ENCODE measurements at regions not wholly inside any gene's neighbourhood (a gene's known extent, or its start where the extent isn't known, plus 50 kb on each side); places are given as distances from the start of the nearest gene placed in this dataset.

DNA sequence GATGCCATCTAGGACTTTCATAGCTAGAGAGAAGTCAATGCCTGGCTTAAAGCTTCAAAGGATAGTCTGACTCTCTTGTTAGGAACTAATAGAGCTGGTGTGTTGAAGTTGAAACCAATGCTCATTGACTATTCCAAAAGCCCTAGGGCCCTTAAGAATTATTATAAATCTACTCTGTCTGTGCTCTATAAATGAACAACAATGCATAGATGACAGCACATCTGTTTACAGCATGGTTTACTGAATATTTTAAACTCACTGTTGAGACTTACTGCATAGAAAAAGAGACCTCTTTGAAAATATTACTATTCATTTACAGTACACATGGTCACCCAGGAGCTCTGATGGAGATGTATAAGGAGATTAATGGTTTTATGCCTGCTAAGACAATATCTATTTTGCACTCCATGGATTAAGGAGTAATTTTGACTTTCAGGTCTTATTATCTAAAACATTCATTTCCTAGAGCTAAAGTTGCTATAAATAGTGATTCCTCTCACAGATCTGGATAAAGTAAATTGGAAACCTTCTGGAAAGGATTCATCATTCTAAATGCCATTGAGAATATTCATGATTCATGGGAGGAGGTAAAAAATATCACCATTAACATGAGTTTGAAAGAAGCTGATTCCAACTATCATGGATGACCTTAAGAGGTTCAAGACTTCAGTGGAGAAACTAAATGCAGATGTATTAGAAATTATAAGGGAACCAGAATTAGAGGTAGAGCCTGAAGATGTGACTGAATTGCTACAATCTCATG is 763.5 kb upstream of the MAP3K7 start:
- Histone ChIP-seq H3K4me3 (ENCODE audit: low read depth in 1 of 5, low read length in 5 of 5) (no peak overlapping the region), H3K27me3 (ENCODE audit: control insufficient read depth in 5 of 5, insufficient read depth in 4 of 5, low read length in 5 of 5) (no peaks in the 10 kb centered on the region), H3K36me3 (ENCODE audit: control insufficient read depth in 5 of 5, insufficient read depth in 5 of 5, low read length in 5 of 5) (no peaks in the 10 kb centered on the region), H3K4me1 (ENCODE audit: control insufficient read depth in 5 of 5, insufficient read depth in 5 of 5, low read length in 5 of 5) (no peaks in the 10 kb centered on the region), H3K9me3 (ENCODE audit: control insufficient read depth in 5 of 5, low read length in 5 of 5) (no peaks in the 10 kb centered on the region), H3K27ac (ENCODE audit: low read depth, low read length) (no peak overlapping the region), H3K9ac (ENCODE audit: low read length in 5 of 5) (no peak overlapping the region)

DNA sequence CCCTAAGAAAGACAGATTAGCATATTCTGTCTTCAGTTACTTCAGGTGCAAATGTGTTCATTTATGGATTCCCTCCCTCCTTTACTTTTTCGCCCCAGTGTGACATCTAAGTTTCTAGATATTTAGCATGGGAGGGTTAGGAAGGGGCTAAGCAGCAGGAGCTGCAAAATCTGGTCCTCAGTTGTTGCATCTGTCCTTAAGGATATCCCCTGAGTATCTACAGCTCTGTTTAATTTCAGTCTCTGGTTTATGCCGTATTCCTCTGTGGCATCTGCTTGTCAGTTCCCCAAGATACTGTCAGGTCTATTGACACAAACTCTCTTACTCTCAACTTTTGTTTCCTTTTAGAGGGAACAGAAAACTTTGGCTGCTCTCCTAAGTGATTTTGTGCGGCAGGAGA is 754.6 kb upstream of the MAP3K7 start:
- Histone ChIP-seq H3K4me3 (ENCODE audit: low read depth in 1 of 5, low read length in 5 of 5) (no peak overlapping the region), H3K27ac (ENCODE audit: low read depth, low read length) (no peak overlapping the region), H3K9me3 (ENCODE audit: control insufficient read depth in 5 of 5, low read length in 5 of 5) (peaks cover 0 to 4% (median 0%) of the 10 kb centered on the region in 5 donors)

DNA sequence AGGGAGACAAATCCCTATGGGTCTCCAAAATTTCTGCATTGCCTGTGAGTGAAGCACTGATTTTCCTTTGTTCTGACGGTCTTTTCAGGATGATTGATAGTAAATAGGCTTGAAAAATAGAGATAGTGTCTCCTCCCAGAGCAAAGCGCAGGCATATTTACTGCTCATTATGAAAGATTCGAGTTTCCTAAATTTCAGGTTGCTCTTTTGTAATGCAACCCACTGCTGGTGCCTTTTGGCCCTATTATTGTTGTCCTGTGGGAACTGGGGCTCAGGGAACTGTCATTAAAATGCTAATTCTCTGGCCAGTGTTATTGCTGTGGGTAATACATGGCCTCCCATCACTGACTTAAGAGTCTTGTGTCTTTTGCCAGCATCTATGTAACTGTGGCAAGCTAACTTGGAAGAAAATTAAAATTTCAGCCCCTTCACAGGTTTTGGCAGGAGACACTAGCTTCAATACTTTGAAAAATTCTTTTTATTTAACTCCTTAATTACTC is 754.1 kb upstream of the MAP3K7 start:
- peaks cover 0 to 12% (median 8%) of the 10 kb centered on the region in 5 donors for H3K4me1 ChIP-seq (ENCODE audit: control insufficient read depth in 5 of 5, insufficient read depth in 5 of 5, low read length in 5 of 5)
- H3K36me3 ChIP-seq (ENCODE audit: control insufficient read depth in 5 of 5, insufficient read depth in 5 of 5, low read length in 5 of 5), result no peaks in the 10 kb centered on the region
- no peak overlapping the region for H3K27ac ChIP-seq (ENCODE audit: low read depth, low read length)
- H3K9ac ChIP-seq (ENCODE audit: low read length in 5 of 5), result no peak overlapping the region
- no peaks in the 10 kb centered on the region for H3K27me3 ChIP-seq (ENCODE audit: control insufficient read depth in 5 of 5, insufficient read depth in 4 of 5, low read length in 5 of 5)
- no peak overlapping the region for H3K4me3 ChIP-seq (ENCODE audit: low read depth in 1 of 5, low read length in 5 of 5)
- peaks cover 0 to 4% (median 0%) of the 10 kb centered on the region in 5 donors for H3K9me3 ChIP-seq (ENCODE audit: control insufficient read depth in 5 of 5, low read length in 5 of 5)

More for the DNA sequence above, 754.6 kb upstream of the MAP3K7 start:
- H3K4me1 ChIP-seq (ENCODE audit: control insufficient read depth in 5 of 5, insufficient read depth in 5 of 5, low read length in 5 of 5), result peaks cover 0 to 12% (median 8%) of the 10 kb centered on the region in 5 donors
- no peaks in the 10 kb centered on the region for H3K27me3 ChIP-seq (ENCODE audit: control insufficient read depth in 5 of 5, insufficient read depth in 4 of 5, low read length in 5 of 5)
- no peaks in the 10 kb centered on the region for H3K36me3 ChIP-seq (ENCODE audit: control insufficient read depth in 5 of 5, insufficient read depth in 5 of 5, low read length in 5 of 5)
- H3K9ac ChIP-seq (ENCODE audit: low read length in 5 of 5), result no peak overlapping the region

DNA sequence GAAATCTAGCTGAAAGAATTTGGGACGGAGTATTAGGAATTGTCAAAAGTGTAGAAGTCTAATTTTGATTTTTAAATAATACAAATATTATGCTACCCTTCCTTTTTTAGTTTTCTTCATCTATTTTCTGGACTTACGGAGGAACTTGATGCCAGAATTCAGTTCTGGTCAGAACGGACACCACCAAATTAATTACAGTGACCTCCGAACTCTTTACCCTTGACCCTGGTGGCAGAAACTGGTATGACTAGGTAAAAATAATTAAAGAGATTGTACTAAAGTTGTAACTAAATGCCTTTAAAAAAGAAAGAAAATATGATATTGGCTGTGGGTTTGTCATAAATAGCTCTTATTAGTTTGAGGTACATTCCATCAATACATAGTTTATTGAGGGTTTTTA is 751.1 kb upstream of the MAP3K7 start:
- no peak overlapping the region for H3K4me3 ChIP-seq (ENCODE audit: low read depth in 1 of 5, low read length in 5 of 5)
- no peaks in the 10 kb centered on the region for H3K27me3 ChIP-seq (ENCODE audit: control insufficient read depth in 5 of 5, insufficient read depth in 4 of 5, low read length in 5 of 5)
- peaks cover 0 to 4% (median 0%) of the 10 kb centered on the region in 5 donors for H3K9me3 ChIP-seq (ENCODE audit: control insufficient read depth in 5 of 5, low read length in 5 of 5)
- no peak overlapping the region for H3K27ac ChIP-seq (ENCODE audit: low read depth, low read length)
- H3K36me3 ChIP-seq (ENCODE audit: control insufficient read depth in 5 of 5, insufficient read depth in 5 of 5, low read length in 5 of 5), result no peaks in the 10 kb centered on the region
- no peak overlapping the region for H3K9ac ChIP-seq (ENCODE audit: low read length in 5 of 5)
- peaks cover 0 to 12% (median 8%) of the 10 kb centered on the region in 5 donors for H3K4me1 ChIP-seq (ENCODE audit: control insufficient read depth in 5 of 5, insufficient read depth in 5 of 5, low read length in 5 of 5)

DNA sequence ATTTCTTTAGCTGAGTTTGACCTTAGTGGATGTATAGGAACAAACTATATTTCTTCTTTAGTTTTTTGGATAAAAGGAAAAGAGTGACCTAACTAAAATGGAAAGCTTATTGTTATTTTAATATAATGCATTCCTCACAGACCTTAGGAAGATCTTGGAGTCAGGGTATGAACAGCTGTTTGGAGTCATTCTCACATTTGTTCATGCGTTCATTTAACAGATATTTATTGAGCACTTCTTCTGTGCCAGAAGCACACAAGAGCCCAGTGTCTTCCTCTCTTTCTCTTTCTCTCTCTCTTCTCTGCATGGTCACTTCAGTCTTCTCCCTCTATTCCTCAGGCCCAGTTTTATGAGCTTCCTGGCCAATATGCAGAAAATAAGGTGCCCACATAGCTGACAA is 744.0 kb upstream of the MAP3K7 start:
- H3K9ac ChIP-seq (ENCODE audit: low read length in 5 of 5), result no peak overlapping the region
- H3K27ac ChIP-seq (ENCODE audit: low read depth, low read length), result no peak overlapping the region
- H3K4me3 ChIP-seq (ENCODE audit: low read depth in 1 of 5, low read length in 5 of 5), result no peak overlapping the region
- H3K4me1 ChIP-seq (ENCODE audit: control insufficient read depth in 5 of 5, insufficient read depth in 5 of 5, low read length in 5 of 5), result no peaks in the 10 kb centered on the region
- no peaks in the 10 kb centered on the region for H3K36me3 ChIP-seq (ENCODE audit: control insufficient read depth in 5 of 5, insufficient read depth in 5 of 5, low read length in 5 of 5)
- peaks cover 0 to 3% (median 0%) of the 10 kb centered on the region in 5 donors for H3K9me3 ChIP-seq (ENCODE audit: control insufficient read depth in 5 of 5, low read length in 5 of 5)
- H3K27me3 ChIP-seq (ENCODE audit: control insufficient read depth in 5 of 5, insufficient read depth in 4 of 5, low read length in 5 of 5), result no peaks in the 10 kb centered on the region

DNA sequence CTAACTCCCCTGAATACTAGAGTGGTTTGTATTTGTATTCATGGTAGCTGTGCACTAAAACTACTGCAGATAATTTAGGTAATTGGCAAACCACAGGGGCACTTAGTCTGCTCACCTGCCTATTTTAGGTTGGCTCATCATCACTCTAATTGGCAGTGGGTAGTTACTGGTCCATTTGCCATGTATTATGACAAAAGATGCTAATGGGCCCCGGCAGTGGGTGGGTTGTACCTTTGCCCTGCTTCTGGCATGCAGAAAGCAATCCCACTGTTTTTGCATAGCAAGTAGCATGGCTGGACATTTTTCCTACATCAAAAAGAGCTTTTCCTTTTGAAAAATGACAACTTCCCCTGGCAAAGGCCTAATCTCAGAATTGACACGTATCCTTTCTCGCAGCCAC is 741.4 kb upstream of the MAP3K7 start:
- Histone ChIP-seq H3K4me3 (ENCODE audit: low read depth in 1 of 5, low read length in 5 of 5) (no peak overlapping the region), H3K27me3 (ENCODE audit: control insufficient read depth in 5 of 5, insufficient read depth in 4 of 5, low read length in 5 of 5) (no peaks in the 10 kb centered on the region), H3K9ac (ENCODE audit: low read length in 5 of 5) (no peak overlapping the region), H3K9me3 (ENCODE audit: control insufficient read depth in 5 of 5, low read length in 5 of 5) (no peaks in the 10 kb centered on the region), H3K36me3 (ENCODE audit: control insufficient read depth in 5 of 5, insufficient read depth in 5 of 5, low read length in 5 of 5) (no peaks in the 10 kb centered on the region), H3K4me1 (ENCODE audit: control insufficient read depth in 5 of 5, insufficient read depth in 5 of 5, low read length in 5 of 5) (no peaks in the 10 kb centered on the region), H3K27ac (ENCODE audit: low read depth, low read length) (no peak overlapping the region)

DNA sequence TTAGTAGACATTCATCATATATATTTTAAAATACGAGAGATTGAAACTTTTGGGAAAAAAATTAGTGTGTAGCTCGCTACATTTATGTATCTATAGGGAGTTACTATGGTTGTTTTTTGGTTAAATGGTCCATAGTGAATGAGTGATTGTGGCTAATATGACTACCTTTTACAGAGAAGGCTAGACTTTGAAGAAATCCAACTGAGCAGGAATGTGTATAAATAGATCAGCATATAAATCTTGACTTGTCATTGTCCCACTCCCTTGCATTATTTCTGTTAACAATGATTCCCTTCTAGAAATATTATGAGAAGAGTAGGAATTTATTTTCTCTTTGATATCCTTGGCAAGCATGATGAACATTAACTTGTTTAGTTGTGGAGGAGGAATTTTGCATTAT is 737.8 kb upstream of the MAP3K7 start:
- H3K27ac ChIP-seq (ENCODE audit: low read depth, low read length), result no peak overlapping the region

DNA sequence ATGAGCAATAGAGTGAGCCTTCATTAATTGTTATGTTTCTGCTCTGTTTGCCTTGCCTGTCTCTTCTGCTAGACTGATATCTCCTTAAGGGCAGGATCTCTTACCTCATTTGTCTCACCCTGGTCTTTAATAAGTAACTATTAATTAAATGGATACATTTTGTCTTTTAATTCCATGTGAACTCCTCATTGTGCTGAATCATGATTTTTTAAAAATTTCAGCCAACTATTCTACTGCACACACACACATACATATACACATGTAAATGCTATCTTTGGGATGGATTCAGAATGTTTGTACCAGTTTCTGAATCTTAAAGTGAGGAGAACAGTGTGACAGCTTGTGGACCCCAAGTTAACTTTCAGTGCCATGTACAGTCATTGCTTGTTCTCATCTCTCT is 731.1 kb upstream of the MAP3K7 start:
- H3K36me3 ChIP-seq (ENCODE audit: control insufficient read depth in 5 of 5, insufficient read depth in 5 of 5, low read length in 5 of 5), result no peaks in the 10 kb centered on the region
- H3K9me3 ChIP-seq (ENCODE audit: control insufficient read depth in 5 of 5, low read length in 5 of 5), result no peaks in the 10 kb centered on the region
- H3K27ac ChIP-seq (ENCODE audit: low read depth, low read length), result no peak overlapping the region
- peaks cover 0 to 7% (median 0%) of the 10 kb centered on the region in 5 donors for H3K4me1 ChIP-seq (ENCODE audit: control insufficient read depth in 5 of 5, insufficient read depth in 5 of 5, low read length in 5 of 5)
- H3K27me3 ChIP-seq (ENCODE audit: control insufficient read depth in 5 of 5, insufficient read depth in 4 of 5, low read length in 5 of 5), result no peaks in the 10 kb centered on the region
- H3K4me3 ChIP-seq (ENCODE audit: low read depth in 1 of 5, low read length in 5 of 5), result no peak overlapping the region
- H3K9ac ChIP-seq (ENCODE audit: low read length in 5 of 5), result no peak overlapping the region

More for the DNA sequence above, 737.8 kb upstream of the MAP3K7 start:
- H3K4me3 ChIP-seq (ENCODE audit: low read depth in 1 of 5, low read length in 5 of 5), result no peak overlapping the region
- H3K9me3 ChIP-seq (ENCODE audit: control insufficient read depth in 5 of 5, low read length in 5 of 5), result no peaks in the 10 kb centered on the region
- no peak overlapping the region for H3K9ac ChIP-seq (ENCODE audit: low read length in 5 of 5)
- H3K36me3 ChIP-seq (ENCODE audit: control insufficient read depth in 5 of 5, insufficient read depth in 5 of 5, low read length in 5 of 5), result no peaks in the 10 kb centered on the region
- H3K27me3 ChIP-seq (ENCODE audit: control insufficient read depth in 5 of 5, insufficient read depth in 4 of 5, low read length in 5 of 5), result no peaks in the 10 kb centered on the region
- no peaks in the 10 kb centered on the region for H3K4me1 ChIP-seq (ENCODE audit: control insufficient read depth in 5 of 5, insufficient read depth in 5 of 5, low read length in 5 of 5)

DNA sequence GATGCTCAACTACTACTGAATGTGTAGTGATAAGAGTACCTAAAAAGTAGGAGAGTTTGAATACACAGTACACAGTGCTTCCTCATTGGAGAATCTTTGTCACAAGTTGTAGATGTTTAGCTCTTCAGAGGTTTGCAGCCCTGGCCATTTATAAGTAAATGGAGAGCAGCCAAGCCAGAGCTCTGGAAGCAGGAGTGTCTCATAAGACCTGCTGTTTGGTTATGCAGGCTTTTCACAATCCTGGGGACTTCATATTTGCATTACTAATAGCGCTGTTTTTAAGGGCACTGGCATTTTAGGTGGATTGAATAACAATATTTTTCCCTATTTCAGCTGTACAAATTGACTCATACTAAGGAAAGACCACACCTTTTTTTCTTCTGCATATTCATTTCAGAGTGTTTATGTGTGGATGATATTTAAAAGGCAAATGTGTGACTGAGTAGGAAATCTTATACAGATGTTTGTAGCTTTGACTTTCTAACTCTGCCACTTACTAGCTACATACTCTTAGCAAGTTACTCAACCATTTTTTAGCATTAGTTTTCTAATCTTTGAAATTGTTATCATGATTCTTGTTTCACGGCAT is 730.5 kb upstream of the MAP3K7 start:
- no peak overlapping the region for H3K9ac ChIP-seq (ENCODE audit: low read length in 5 of 5)
- no peaks in the 10 kb centered on the region for H3K9me3 ChIP-seq (ENCODE audit: control insufficient read depth in 5 of 5, low read length in 5 of 5)
- no peak overlapping the region for H3K4me3 ChIP-seq (ENCODE audit: low read depth in 1 of 5, low read length in 5 of 5)
- no peaks in the 10 kb centered on the region for H3K36me3 ChIP-seq (ENCODE audit: control insufficient read depth in 5 of 5, insufficient read depth in 5 of 5, low read length in 5 of 5)
- H3K4me1 ChIP-seq (ENCODE audit: control insufficient read depth in 5 of 5, insufficient read depth in 5 of 5, low read length in 5 of 5), result peaks cover 0 to 7% (median 0%) of the 10 kb centered on the region in 5 donors
- H3K27me3 ChIP-seq (ENCODE audit: control insufficient read depth in 5 of 5, insufficient read depth in 4 of 5, low read length in 5 of 5), result no peaks in the 10 kb centered on the region
- H3K27ac ChIP-seq (ENCODE audit: low read depth, low read length), result no peak overlapping the region

DNA sequence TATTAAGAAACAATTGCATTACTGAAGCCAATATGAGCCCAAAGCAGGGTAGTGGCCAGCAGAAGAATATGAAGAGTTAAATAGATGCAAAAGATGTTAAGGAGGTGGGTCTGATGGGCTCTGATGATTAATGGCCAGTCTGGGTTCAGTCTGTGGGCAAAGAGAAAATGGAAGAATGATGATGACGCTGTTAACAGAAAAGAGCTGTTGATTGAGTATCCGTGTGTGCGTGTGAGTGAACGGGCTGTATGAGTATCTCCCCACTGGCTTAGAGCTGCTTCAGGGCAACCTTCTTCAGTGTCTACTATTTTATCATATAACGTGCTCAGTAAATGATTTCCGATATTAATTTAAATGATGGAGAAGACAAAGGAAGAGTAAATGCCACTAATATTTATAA is 723.3 kb upstream of the MAP3K7 start:
- Histone ChIP-seq H3K27me3 (ENCODE audit: control insufficient read depth in 5 of 5, insufficient read depth in 4 of 5, low read length in 5 of 5) (no peaks in the 10 kb centered on the region), H3K27ac (ENCODE audit: low read depth, low read length) (no peak overlapping the region), H3K9ac (ENCODE audit: low read length in 5 of 5) (no peak overlapping the region), H3K9me3 (ENCODE audit: control insufficient read depth in 5 of 5, low read length in 5 of 5) (no peaks in the 10 kb centered on the region), H3K4me1 (ENCODE audit: control insufficient read depth in 5 of 5, insufficient read depth in 5 of 5, low read length in 5 of 5) (no peaks in the 10 kb centered on the region), H3K4me3 (ENCODE audit: low read depth in 1 of 5, low read length in 5 of 5) (no peak overlapping the region), H3K36me3 (ENCODE audit: control insufficient read depth in 5 of 5, insufficient read depth in 5 of 5, low read length in 5 of 5) (no peaks in the 10 kb centered on the region)

Measured in subcutaneous abdominal adipose tissue (tissue), 5 donors.